ENCODE measurements at regions not wholly inside any gene's neighbourhood (a gene's known extent, or its start where the extent isn't known, plus 50 kb on each side); places are given as distances from the start of the nearest gene placed in this dataset.

DNA sequence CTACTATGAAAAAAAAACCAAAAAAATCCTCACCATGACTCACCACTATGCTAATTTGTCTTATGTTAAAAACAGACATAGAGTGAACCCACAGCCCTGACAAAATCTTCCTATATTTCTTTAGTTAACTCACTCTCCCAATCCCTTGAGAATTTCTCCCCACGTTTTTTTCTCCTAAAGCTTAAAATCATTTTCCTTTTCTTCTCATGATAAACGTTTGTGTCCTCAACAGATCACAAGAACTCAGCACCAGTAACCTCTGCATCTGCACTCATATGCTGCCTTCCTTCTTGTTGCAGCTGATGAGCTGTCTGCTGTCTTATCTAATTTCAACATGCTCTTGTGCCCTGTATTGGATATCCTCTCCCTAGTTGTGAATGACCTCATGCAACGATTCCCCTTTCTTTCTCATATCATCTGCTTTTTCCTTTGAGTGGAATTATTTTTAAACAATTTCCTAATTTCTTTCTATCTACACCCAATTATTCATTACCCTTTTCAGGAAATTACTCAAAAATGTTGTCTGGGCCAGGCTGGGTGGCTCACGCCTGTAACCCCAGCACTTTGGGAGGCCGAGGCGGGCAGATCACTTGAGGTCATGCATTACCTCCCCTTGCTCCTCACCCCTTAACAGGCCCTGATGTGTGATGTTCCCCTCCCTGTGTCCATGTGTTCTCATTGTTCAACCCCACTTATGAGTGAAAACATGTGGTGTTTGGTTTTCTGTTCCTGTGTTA, 427.5 kb upstream of the MGAT4C start:
- Histone ChIP-seq H3K23ac (ENCODE audit: low read length) (no peak overlapping the region), H3K18ac (ENCODE audit: low read length) (no peak overlapping the region), H3K79me1 (ENCODE audit: low read length) (no peaks in the 10 kb centered on the region), H3K9ac (ENCODE audit: low read length) (no peak overlapping the region), H3K56ac (ENCODE audit: low read length) (no peak overlapping the region), H2BK15ac (replicated peaks; ENCODE audit: low read depth) (no peak overlapping the region), H3K4me3 (ENCODE audit: low read length) (no peak overlapping the region), H4K5ac (ENCODE audit: low read length) (no peak overlapping the region), H2BK5ac (ENCODE audit: low read length) (no peak overlapping the region), H3K4ac (ENCODE audit: low read depth, low read length) (no peak overlapping the region), H3K79me2 (ENCODE audit: control insufficient read depth, insufficient read depth, low read length) (no peaks in the 10 kb centered on the region), H3K27ac (ENCODE audit: low read depth, low read length) (no peak overlapping the region), H3K4me1 (ENCODE audit: control insufficient read depth, low read depth, low read length) (no peaks in the 10 kb centered on the region), H4K8ac (ENCODE audit: low read depth, low read length) (no peak overlapping the region), H3K4me2 (ENCODE audit: low read length) (no peak overlapping the region), H3K27me3 (ENCODE audit: insufficient read depth, low read length, poor library complexity) (no peaks in the 10 kb centered on the region), H3K36me3 (ENCODE audit: control insufficient read depth, insufficient read depth, low read length) (no peaks in the 10 kb centered on the region), H2AK5ac (ENCODE audit: low read length) (no peak overlapping the region), H2BK120ac (ENCODE audit: low read depth, low read length) (no peak overlapping the region)
- WGBS (ENCODE audit: extremely low coverage, insufficient coverage, low lambda C conversion rate): no CpG with 5 or more reads among the region's 6 CpGs
- DNase-seq: peak; percentile 14

DNA sequence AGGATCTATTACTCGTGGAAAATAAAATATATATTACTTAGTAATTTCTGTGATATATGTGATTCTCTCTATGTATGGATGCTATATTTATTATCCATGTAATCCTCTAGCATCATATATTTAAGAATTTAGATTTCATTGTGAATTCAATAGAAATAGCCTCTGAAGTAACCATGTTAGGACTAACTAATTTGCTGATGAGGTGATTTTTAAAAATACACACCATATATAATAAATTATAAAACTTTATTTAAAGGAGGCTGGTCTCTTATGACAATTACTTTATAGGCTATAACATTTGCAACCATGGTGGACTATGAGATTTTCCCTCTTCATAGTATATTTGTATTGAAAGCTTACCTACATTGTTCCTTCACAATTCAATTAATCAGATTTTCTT, 424.9 kb upstream of the MGAT4C start:
- Histone ChIP-seq H3K27ac (ENCODE audit: low read depth, low read length) (no peak overlapping the region), H2BK5ac (ENCODE audit: low read length) (no peak overlapping the region), H4K5ac (ENCODE audit: low read length) (no peak overlapping the region), H3K4me1 (ENCODE audit: control insufficient read depth, low read depth, low read length) (no peaks in the 10 kb centered on the region), H4K8ac (ENCODE audit: low read depth, low read length) (no peak overlapping the region), H3K9ac (ENCODE audit: low read length) (no peak overlapping the region), H3K23ac (ENCODE audit: low read length) (no peak overlapping the region), H3K56ac (ENCODE audit: low read length) (no peak overlapping the region), H3K4ac (ENCODE audit: low read depth, low read length) (no peak overlapping the region), H2AK5ac (ENCODE audit: low read length) (no peak overlapping the region), H3K27me3 (ENCODE audit: insufficient read depth, low read length, poor library complexity) (no peaks in the 10 kb centered on the region), H2BK120ac (ENCODE audit: low read depth, low read length) (no peak overlapping the region), H3K4me2 (ENCODE audit: low read length) (no peak overlapping the region), H2BK15ac (replicated peaks; ENCODE audit: low read depth) (no peak overlapping the region), H3K79me1 (ENCODE audit: low read length) (no peaks in the 10 kb centered on the region), H3K36me3 (ENCODE audit: control insufficient read depth, insufficient read depth, low read length) (no peaks in the 10 kb centered on the region), H3K4me3 (ENCODE audit: low read length) (no peak overlapping the region), H3K79me2 (ENCODE audit: control insufficient read depth, insufficient read depth, low read length) (no peaks in the 10 kb centered on the region), H3K18ac (ENCODE audit: low read length) (no peak overlapping the region)
- WGBS (ENCODE audit: extremely low coverage, insufficient coverage, low lambda C conversion rate): no CpG with 5 or more reads among the region's 1 CpG
- DNase-seq: no peak

DNA sequence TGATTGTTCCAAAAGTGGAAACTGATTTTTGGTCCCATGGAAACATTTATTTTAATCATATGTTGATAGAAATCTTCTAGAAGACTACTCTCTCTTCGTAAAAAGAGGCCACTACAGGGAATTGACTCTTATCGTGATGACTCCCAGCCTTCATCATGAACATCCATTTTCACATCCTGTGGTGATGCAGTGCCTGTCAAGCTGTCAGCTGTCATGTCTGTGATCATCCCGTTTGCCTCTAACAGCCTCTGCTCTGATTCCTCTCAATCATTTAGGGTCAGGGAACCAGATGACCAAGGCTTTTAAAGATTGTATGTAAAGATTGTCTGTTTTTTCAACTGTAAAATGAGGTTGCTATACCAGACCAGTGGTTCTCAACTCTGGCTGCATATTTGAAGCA, 419.0 kb upstream of the MGAT4C start:
- Histone ChIP-seq H2BK5ac (ENCODE audit: low read length) (no peak overlapping the region), H3K27ac (ENCODE audit: low read depth, low read length) (no peak overlapping the region), H3K4me2 (ENCODE audit: low read length) (no peak overlapping the region), H3K23ac (ENCODE audit: low read length) (no peak overlapping the region), H3K56ac (ENCODE audit: low read length) (no peak overlapping the region), H2BK15ac (replicated peaks; ENCODE audit: low read depth) (no peak overlapping the region), H2BK120ac (ENCODE audit: low read depth, low read length) (no peak overlapping the region), H3K27me3 (ENCODE audit: insufficient read depth, low read length, poor library complexity) (no peaks in the 10 kb centered on the region), H3K4ac (ENCODE audit: low read depth, low read length) (no peak overlapping the region), H3K79me2 (ENCODE audit: control insufficient read depth, insufficient read depth, low read length) (no peaks in the 10 kb centered on the region), H4K5ac (ENCODE audit: low read length) (no peak overlapping the region), H3K18ac (ENCODE audit: low read length) (no peak overlapping the region), H3K79me1 (ENCODE audit: low read length) (no peaks in the 10 kb centered on the region), H3K36me3 (ENCODE audit: control insufficient read depth, insufficient read depth, low read length) (no peaks in the 10 kb centered on the region), H4K8ac (ENCODE audit: low read depth, low read length) (no peak overlapping the region), H3K9ac (ENCODE audit: low read length) (no peak overlapping the region), H2AK5ac (ENCODE audit: low read length) (no peak overlapping the region), H3K4me1 (ENCODE audit: control insufficient read depth, low read depth, low read length) (no peaks in the 10 kb centered on the region), H3K4me3 (ENCODE audit: low read length) (no peak overlapping the region)
- no CpG with 5 or more reads among the region's 3 CpGs for WGBS (ENCODE audit: extremely low coverage, insufficient coverage, low lambda C conversion rate)
- DNase-seq: no peak

DNA sequence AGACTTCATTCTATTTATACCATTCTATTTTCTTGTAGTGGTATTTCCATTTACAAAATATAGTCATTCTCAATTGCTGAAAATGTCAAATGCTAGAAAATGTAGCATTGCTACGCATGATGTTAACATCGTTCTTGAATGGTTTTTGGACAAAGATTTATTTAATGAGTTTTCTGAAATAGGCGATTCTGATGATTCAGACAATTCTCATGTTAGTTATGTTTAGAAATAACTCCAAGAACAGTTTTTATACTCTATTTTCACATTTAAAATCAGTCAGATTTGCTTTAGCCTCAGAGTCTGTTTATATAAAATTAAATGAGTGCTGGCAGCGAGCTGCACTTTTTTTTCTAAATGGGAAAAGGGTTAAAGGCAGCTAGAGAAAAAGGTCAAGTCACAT, 414.8 kb upstream of the MGAT4C start:
- WGBS (ENCODE audit: extremely low coverage, insufficient coverage, low lambda C conversion rate): no CpG with 5 or more reads among the region's 4 CpGs
- Histone ChIP-seq H3K56ac (ENCODE audit: low read length) (no peak overlapping the region), H4K5ac (ENCODE audit: low read length) (no peak overlapping the region), H3K18ac (ENCODE audit: low read length) (no peak overlapping the region), H2BK5ac (ENCODE audit: low read length) (no peak overlapping the region), H3K4me1 (ENCODE audit: control insufficient read depth, low read depth, low read length) (no peaks in the 10 kb centered on the region), H2AK5ac (ENCODE audit: low read length) (no peak overlapping the region), H3K27me3 (ENCODE audit: insufficient read depth, low read length, poor library complexity) (no peaks in the 10 kb centered on the region), H2BK15ac (replicated peaks; ENCODE audit: low read depth) (no peak overlapping the region), H4K8ac (ENCODE audit: low read depth, low read length) (no peak overlapping the region), H3K4me2 (ENCODE audit: low read length) (no peak overlapping the region), H3K4ac (ENCODE audit: low read depth, low read length) (no peak overlapping the region), H3K36me3 (ENCODE audit: control insufficient read depth, insufficient read depth, low read length) (no peaks in the 10 kb centered on the region), H3K27ac (ENCODE audit: low read depth, low read length) (no peak overlapping the region), H3K79me2 (ENCODE audit: control insufficient read depth, insufficient read depth, low read length) (no peaks in the 10 kb centered on the region), H3K23ac (ENCODE audit: low read length) (no peak overlapping the region), H2BK120ac (ENCODE audit: low read depth, low read length) (no peak overlapping the region), H3K9ac (ENCODE audit: low read length) (no peak overlapping the region), H3K79me1 (ENCODE audit: low read length) (no peaks in the 10 kb centered on the region), H3K4me3 (ENCODE audit: low read length) (no peak overlapping the region)
- no peak for DNase-seq

DNA sequence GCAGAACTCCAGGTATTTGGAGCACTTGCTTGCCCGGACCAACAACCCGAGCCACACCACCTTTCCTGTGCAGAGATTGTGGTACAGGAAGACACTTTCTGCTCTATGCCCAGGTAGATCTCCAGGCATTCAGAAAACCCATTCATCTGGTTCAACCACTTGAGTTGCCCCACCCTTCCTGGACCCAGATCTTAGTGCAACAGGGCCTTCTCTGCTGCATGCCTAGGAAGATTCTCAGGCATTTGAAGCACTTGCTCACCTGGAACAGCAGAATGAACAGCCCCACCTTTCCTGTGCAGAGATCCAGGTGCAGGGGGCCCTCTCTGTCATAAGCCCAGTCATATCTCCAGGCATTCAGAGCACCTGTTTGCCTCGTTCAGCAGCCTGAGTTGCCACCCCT, 412.8 kb upstream of the MGAT4C start:
- no CpG with 5 or more reads among the region's 3 CpGs for WGBS (ENCODE audit: extremely low coverage, insufficient coverage, low lambda C conversion rate)
- Histone ChIP-seq H3K79me2 (ENCODE audit: control insufficient read depth, insufficient read depth, low read length) (no peaks in the 10 kb centered on the region), H4K5ac (ENCODE audit: low read length) (no peak overlapping the region), H3K27me3 (ENCODE audit: insufficient read depth, low read length, poor library complexity) (no peaks in the 10 kb centered on the region), H3K9ac (ENCODE audit: low read length) (no peak overlapping the region), H3K36me3 (ENCODE audit: control insufficient read depth, insufficient read depth, low read length) (no peaks in the 10 kb centered on the region), H2AK5ac (ENCODE audit: low read length) (no peak overlapping the region), H3K56ac (ENCODE audit: low read length) (no peak overlapping the region), H3K4me2 (ENCODE audit: low read length) (no peak overlapping the region), H3K23ac (ENCODE audit: low read length) (no peak overlapping the region), H2BK5ac (ENCODE audit: low read length) (no peak overlapping the region), H3K27ac (ENCODE audit: low read depth, low read length) (no peak overlapping the region), H2BK120ac (ENCODE audit: low read depth, low read length) (no peak overlapping the region), H4K8ac (ENCODE audit: low read depth, low read length) (no peak overlapping the region), H3K4ac (ENCODE audit: low read depth, low read length) (no peak overlapping the region), H2BK15ac (replicated peaks; ENCODE audit: low read depth) (no peak overlapping the region), H3K18ac (ENCODE audit: low read length) (no peak overlapping the region), H3K4me3 (ENCODE audit: low read length) (no peak overlapping the region), H3K4me1 (ENCODE audit: control insufficient read depth, low read depth, low read length) (no peaks in the 10 kb centered on the region), H3K79me1 (ENCODE audit: low read length) (no peaks in the 10 kb centered on the region)
- DNase-seq: no peak

DNA sequence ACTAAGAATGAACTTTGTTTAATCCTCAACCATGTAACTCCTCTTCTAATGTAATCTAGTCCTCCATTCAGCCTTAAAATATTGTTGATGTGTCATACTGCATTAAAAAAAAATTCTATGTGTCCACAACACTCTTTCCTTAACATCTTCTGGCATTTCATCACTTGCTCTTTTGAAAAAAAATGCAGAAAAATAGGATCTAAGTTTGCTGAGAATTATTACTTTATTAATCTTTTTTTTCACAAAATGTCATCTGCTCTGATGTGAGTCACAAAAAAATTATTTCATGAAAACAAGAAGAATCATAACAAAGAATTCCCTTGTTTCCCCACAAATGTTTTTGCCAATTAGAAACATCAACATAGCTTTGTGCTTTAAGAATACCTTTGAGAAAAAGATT, 410.1 kb upstream of the MGAT4C start:
- Histone ChIP-seq H3K27ac (ENCODE audit: low read depth, low read length) (no peak overlapping the region), H3K79me2 (ENCODE audit: control insufficient read depth, insufficient read depth, low read length) (no peaks in the 10 kb centered on the region), H4K5ac (ENCODE audit: low read length) (no peak overlapping the region), H2BK120ac (ENCODE audit: low read depth, low read length) (no peak overlapping the region), H3K9ac (ENCODE audit: low read length) (no peak overlapping the region), H3K23ac (ENCODE audit: low read length) (no peak overlapping the region), H2BK5ac (ENCODE audit: low read length) (no peak overlapping the region), H3K4me3 (ENCODE audit: low read length) (no peak overlapping the region), H2BK15ac (replicated peaks; ENCODE audit: low read depth) (no peak overlapping the region), H3K56ac (ENCODE audit: low read length) (no peak overlapping the region), H3K4me2 (ENCODE audit: low read length) (no peak overlapping the region), H3K36me3 (ENCODE audit: control insufficient read depth, insufficient read depth, low read length) (no peaks in the 10 kb centered on the region), H2AK5ac (ENCODE audit: low read length) (no peak overlapping the region), H4K8ac (ENCODE audit: low read depth, low read length) (no peak overlapping the region), H3K27me3 (ENCODE audit: insufficient read depth, low read length, poor library complexity) (no peaks in the 10 kb centered on the region), H3K79me1 (ENCODE audit: low read length) (no peaks in the 10 kb centered on the region), H3K4me1 (ENCODE audit: control insufficient read depth, low read depth, low read length) (no peaks in the 10 kb centered on the region), H3K4ac (ENCODE audit: low read depth, low read length) (no peak overlapping the region), H3K18ac (ENCODE audit: low read length) (no peak overlapping the region)
- no peak for DNase-seq

All from mesendoderm (in vitro differentiated cells).